ENCODE measurements at regions not wholly inside any gene's neighbourhood (a gene's known extent, or its start where the extent isn't known, plus 50 kb on each side); places are given as distances from the start of the nearest gene placed in this dataset.

GRCh38 chr2:187139469-187139868 lies 290.5 kb upstream of the ZSWIM2 start:
- TF ChIP-seq POLR2AphosphoS5 (IDR thresholded peaks at IDR 0.05; ENCODE audit: borderline replicate concordance, low read depth, low read length) = no peak
- no peak for TF ChIP-seq EZH2 (IDR thresholded peaks at IDR 0.05)

All from SK-N-MC (cell line).